ENCODE measurements at regions not wholly inside any gene's neighbourhood (a gene's known extent, or its start where the extent isn't known, plus 50 kb on each side); places are given as distances from the start of the nearest gene placed in this dataset.

- no peak for TF ChIP-seq E4F1 (IDR thresholded peaks at IDR 0.05; ENCODE audit: borderline replicate concordance, partially characterized antibody)
- TF ChIP-seq ZNF592 (IDR thresholded peaks at IDR 0.05): no peak
- TF ChIP-seq ZBTB40 (IDR thresholded peaks at IDR 0.05; ENCODE audit: borderline replicate concordance): no peak
- TF ChIP-seq IRF5 (IDR thresholded peaks at IDR 0.05; ENCODE audit: borderline replicate concordance): no peak
- peak; percentile 90 for TF ChIP-seq JUNB (IDR thresholded peaks at IDR 0.05)
- TF ChIP-seq NFIC (IDR thresholded peaks at IDR 0.05; ENCODE audit: low read depth, low read length): peak; percentile 70
- TF ChIP-seq MTA3 (IDR thresholded peaks at IDR 0.05; ENCODE audit: borderline replicate concordance, low read length): no peak
- TF ChIP-seq TCF3 (IDR thresholded peaks at IDR 0.05; ENCODE audit: borderline replicate concordance, insufficient read depth, low read depth, low read length): no peak
- TF ChIP-seq RBBP5 (conservative IDR thresholded peaks at IDR 0.05): no peak
- TF ChIP-seq RELB (IDR thresholded peaks at IDR 0.05; ENCODE audit: low read depth): no peak
- no peak for TF ChIP-seq NFYB (IDR thresholded peaks at IDR 0.05; ENCODE audit: insufficient read depth, low read depth, low read length)
- no peak for TF ChIP-seq CEBPZ (IDR thresholded peaks at IDR 0.05; ENCODE audit: low read depth, low read length)
Measured at GRCh38 chr13:32917504-32917903, 98.7 kb upstream of the KL start (continued).
